Osteoblast (primary cell): ENCODE measurements at regions not wholly inside any gene's neighbourhood (a gene's known extent, or its start where the extent isn't known, plus 50 kb on each side); places are given as distances from the start of the nearest gene placed in this dataset.

Source experiments
- DNase-seq: peaks from one replicate; pipeline ENCODE4 v3.0.0; 2011; ENCODE audit warnings: low spot score, mixed read lengths; ENCODE audit not compliant: insufficient read length; ENCODE audit errors: missing footprints
- H2AFZ ChIP-seq: 2 replicates; pipeline ENCODE4 v1.6.0; 2011; ENCODE audit warnings: mild to moderate bottlenecking, low read length
- H3K27ac ChIP-seq: 2 replicates; pipeline ENCODE4 v1.5.1; 2011; ENCODE audit warnings: mild to moderate bottlenecking, low read depth, low read length, moderate library complexity
- H3K27me3 ChIP-seq: 2 replicates; pipeline ENCODE4 v1.6.0; 2012; ENCODE audit warnings: mild to moderate bottlenecking, control low read depth, inconsistent platforms, low read length, moderate library complexity; ENCODE audit not compliant: insufficient read depth
- H3K36me3 ChIP-seq: 2 replicates; pipeline ENCODE4 v1.5.1; 2011; ENCODE audit warnings: mild to moderate bottlenecking, low read length, control low read depth, moderate library complexity; ENCODE audit not compliant: insufficient read depth
- H3K4me1 ChIP-seq: 2 replicates; pipeline ENCODE4 v1.5.1; 2011; ENCODE audit warnings: mild to moderate bottlenecking, low read length, control low read depth, moderate library complexity; ENCODE audit not compliant: insufficient read depth
- H3K4me2 ChIP-seq: 2 replicates; pipeline ENCODE4 v1.6.0; 2011; ENCODE audit warnings: mild to moderate bottlenecking, low read length; ENCODE audit not compliant: insufficient read depth
- H3K4me3 ChIP-seq: fragments of 200-600 bp; sonication (generic); 3 replicates; pipeline ENCODE4 v1.5.1; 2012; ENCODE audit warnings: mild to moderate bottlenecking, low read length, inconsistent platforms; ENCODE audit not compliant: insufficient read depth
- H3K79me2 ChIP-seq: 2 replicates; pipeline ENCODE4 v1.6.0; 2012; ENCODE audit warnings: mild to moderate bottlenecking, low read length, control low read depth, inconsistent platforms; ENCODE audit not compliant: insufficient read depth
- H3K9me3 ChIP-seq: 2 replicates; pipeline ENCODE4 v1.5.1; 2011; ENCODE audit warnings: low read depth, low read length, control low read depth
- H4K20me1 ChIP-seq: 2 replicates; pipeline ENCODE4 v1.6.0; 2012; ENCODE audit warnings: mild to moderate bottlenecking, low read length, control low read depth; ENCODE audit not compliant: insufficient read depth
- TF ChIP-seq, protein P1 (sequence below): IDR thresholded peaks from 2 replicates; pipeline ENCODE4 v1.5.1; 2011; ENCODE audit warnings: mild to moderate bottlenecking, low read depth, low read length, moderate library complexity; ENCODE audit errors: extremely low read depth

DNA sequence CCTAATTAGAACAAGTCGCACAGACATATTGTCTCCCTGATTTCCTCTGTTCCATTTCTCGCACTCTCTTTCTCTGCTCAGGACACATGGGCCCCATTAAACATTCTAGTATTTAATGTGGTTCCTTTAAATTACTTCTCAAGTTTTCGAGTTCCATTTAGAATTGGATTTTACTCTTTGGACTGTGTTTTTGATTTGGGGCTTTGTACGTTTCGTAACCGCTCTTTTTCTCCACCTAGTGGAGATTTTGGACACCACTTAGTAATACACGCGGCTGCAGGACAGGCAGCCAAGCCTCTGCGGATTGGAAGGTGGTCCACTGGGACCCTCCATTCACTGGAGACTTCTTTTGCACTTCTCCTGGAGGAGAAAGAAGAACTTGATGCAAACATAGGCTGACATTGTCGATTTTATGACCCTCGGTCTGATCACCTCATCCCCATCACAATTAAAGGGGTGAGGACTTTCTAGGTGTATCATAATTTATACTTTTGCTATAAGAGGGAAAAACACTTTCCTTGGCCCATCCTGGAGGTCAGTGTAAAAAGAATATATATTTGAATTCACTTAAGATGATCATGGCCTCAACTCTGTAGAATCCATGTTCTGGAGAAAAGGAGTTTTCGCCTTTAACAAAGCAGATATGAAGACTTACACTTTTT is 85.7 kb downstream of the NOG start:
- peak overlapping the region; percentile 61 for H2AFZ ChIP-seq
- DNase-seq, result peak; percentile 87
- H3K4me1 ChIP-seq, result peaks cover 15% of the 10 kb centered on the region
- H3K9me3 ChIP-seq, result no peaks in the 10 kb centered on the region
- peak overlapping the region; percentile 80 for H3K4me2 ChIP-seq
- peaks cover 51% of the 10 kb centered on the region for H3K27me3 ChIP-seq
- no peak overlapping the region for H3K27ac ChIP-seq
- peak overlapping the region; percentile 47 for H3K4me3 ChIP-seq
- no peaks in the 10 kb centered on the region for H3K36me3 ChIP-seq
- H4K20me1 ChIP-seq, result no peaks in the 10 kb centered on the region
- TF ChIP-seq, protein P1, sequence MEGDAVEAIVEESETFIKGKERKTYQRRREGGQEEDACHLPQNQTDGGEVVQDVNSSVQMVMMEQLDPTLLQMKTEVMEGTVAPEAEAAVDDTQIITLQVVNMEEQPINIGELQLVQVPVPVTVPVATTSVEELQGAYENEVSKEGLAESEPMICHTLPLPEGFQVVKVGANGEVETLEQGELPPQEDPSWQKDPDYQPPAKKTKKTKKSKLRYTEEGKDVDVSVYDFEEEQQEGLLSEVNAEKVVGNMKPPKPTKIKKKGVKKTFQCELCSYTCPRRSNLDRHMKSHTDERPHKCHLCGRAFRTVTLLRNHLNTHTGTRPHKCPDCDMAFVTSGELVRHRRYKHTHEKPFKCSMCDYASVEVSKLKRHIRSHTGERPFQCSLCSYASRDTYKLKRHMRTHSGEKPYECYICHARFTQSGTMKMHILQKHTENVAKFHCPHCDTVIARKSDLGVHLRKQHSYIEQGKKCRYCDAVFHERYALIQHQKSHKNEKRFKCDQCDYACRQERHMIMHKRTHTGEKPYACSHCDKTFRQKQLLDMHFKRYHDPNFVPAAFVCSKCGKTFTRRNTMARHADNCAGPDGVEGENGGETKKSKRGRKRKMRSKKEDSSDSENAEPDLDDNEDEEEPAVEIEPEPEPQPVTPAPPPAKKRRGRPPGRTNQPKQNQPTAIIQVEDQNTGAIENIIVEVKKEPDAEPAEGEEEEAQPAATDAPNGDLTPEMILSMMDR, result peak; percentile 66
- H3K79me2 ChIP-seq, result no peaks in the 10 kb centered on the region

DNA sequence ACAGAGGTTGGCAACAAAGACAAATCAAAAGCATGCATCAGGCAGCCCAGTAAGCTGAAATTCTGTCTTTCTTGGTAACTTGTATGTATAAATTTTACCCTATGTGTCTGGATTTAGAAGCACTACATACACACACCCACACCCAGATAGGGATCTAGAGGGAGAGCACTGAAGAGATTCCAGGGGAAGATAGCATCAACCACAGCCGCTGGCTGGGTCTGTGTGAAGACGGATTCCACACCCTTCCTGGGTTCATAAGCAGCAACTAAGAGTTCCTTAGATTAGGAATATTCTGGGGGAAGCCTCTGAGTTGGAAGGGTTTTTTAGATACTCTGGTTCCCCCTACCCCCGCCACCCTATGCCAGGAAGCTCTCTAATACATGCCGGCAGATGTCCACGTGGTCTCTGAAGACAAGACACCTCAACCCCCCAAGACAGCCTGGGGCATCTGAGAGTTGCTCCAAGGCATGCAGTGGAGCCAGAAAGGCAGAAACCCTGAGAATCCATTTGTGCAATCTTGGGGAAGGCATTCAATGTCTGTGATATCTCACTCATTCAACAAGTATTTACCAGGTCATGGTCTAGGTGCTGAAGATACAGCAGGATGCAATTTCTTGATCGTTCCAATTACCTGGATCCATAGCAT is 86.4 kb downstream of the NOG start:
- H3K36me3 ChIP-seq, result no peaks in the 10 kb centered on the region
- TF ChIP-seq, protein P1, result no peak
- H2AFZ ChIP-seq, result no peak overlapping the region
- DNase-seq, result peak; percentile 67
- no peak overlapping the region for H3K4me2 ChIP-seq
- H3K27me3 ChIP-seq, result peaks cover 49% of the 10 kb centered on the region
- H3K79me2 ChIP-seq, result no peaks in the 10 kb centered on the region
- H3K9me3 ChIP-seq, result no peaks in the 10 kb centered on the region
- no peaks in the 10 kb centered on the region for H4K20me1 ChIP-seq
- no peak overlapping the region for H3K4me3 ChIP-seq
- H3K4me1 ChIP-seq, result peaks cover 15% of the 10 kb centered on the region
- H3K27ac ChIP-seq, result no peak overlapping the region

- TF ChIP-seq, protein P1, result no peak
- DNase-seq, result no peak
- peaks cover 45% of the 10 kb centered on the region for H3K27me3 ChIP-seq
- no peak overlapping the region for H3K4me3 ChIP-seq
- peaks cover 15% of the 10 kb centered on the region for H3K4me1 ChIP-seq
- H2AFZ ChIP-seq, result no peak overlapping the region
- H3K79me2 ChIP-seq, result no peaks in the 10 kb centered on the region
- no peaks in the 10 kb centered on the region for H3K36me3 ChIP-seq
- no peaks in the 10 kb centered on the region for H4K20me1 ChIP-seq
- H3K9me3 ChIP-seq, result no peaks in the 10 kb centered on the region
- H3K4me2 ChIP-seq, result no peak overlapping the region
- H3K27ac ChIP-seq, result no peak overlapping the region
Observed at GRCh38 chr17:56680676-56681075, 87.2 kb downstream of the NOG start.

- H3K27me3 ChIP-seq, result peaks cover 35% of the 10 kb centered on the region
- H3K9me3 ChIP-seq, result no peaks in the 10 kb centered on the region
- H4K20me1 ChIP-seq, result no peaks in the 10 kb centered on the region
- no peaks in the 10 kb centered on the region for H3K79me2 ChIP-seq
- H3K4me1 ChIP-seq, result peaks cover 15% of the 10 kb centered on the region
- H2AFZ ChIP-seq, result no peak overlapping the region
- no peaks in the 10 kb centered on the region for H3K36me3 ChIP-seq
- H3K27ac ChIP-seq, result no peak overlapping the region
- no peak overlapping the region for H3K4me3 ChIP-seq
- H3K4me2 ChIP-seq, result peak overlapping the region; percentile 12
- DNase-seq, result peak; percentile 82
- TF ChIP-seq, protein P1, result no peak
Observed at GRCh38 chr17:56681561-56682266, 88.2 kb downstream of the NOG start.
